Right lobe of liver (tissue), 4 donors: ENCODE measurements at regions not wholly inside any gene's neighbourhood (a gene's known extent, or its start where the extent isn't known, plus 50 kb on each side); places are given as distances from the start of the nearest gene placed in this dataset.

Experiments used
- CTCF ChIP-seq, 4 donors: fragments of 200-600 bp in 3 of 4; fragments of 450-650 bp in 1 of 4; IDR thresholded peaks; one replicate each; pipeline versions ENCODE4 v1.5.1 to v1.8.0; 2016 to 2022; ENCODE audit warnings: antibody characterized with exemption in 4 of 4, mild to moderate bottlenecking in 2 of 4
- POLR2A ChIP-seq: fragments of 450-650 bp; IDR thresholded peaks from one replicate; pipeline ENCODE4 v1.6.1; 2017; ENCODE audit warnings: antibody characterized with exemption, mild to moderate bottlenecking
- donor health status: DM: no; HTN: no; CAD: no.
- donor health status: DM: no; HTN: no; CAD: no.
- donor health status: DM: no; HTN: yes; CAD: no.

GRCh38 chr3:44065311-44066094 lies 176.2 kb upstream of the TOPAZ1 start:
- TF ChIP-seq POLR2A, result no peak
- TF ChIP-seq CTCF (IDR thresholded peaks at IDR 0.05), result no peak
